Left lung (tissue), 4 donors: ENCODE measurements at regions not wholly inside any gene's neighbourhood (a gene's known extent, or its start where the extent isn't known, plus 50 kb on each side); places are given as distances from the start of the nearest gene placed in this dataset.

Source experiments
- ATAC-seq: fragments of 200-7000 bp; cut with Tn5 transposase; one replicate; pipeline ENCODE4 v1.9.1; 2020; ENCODE audit warnings: moderate library complexity
- DNase-seq, 4 donors: peaks; one replicate each; pipeline ENCODE4 v3.0.0-alpha.2; 2013 to 2020
- H3K27ac ChIP-seq, 2 donors: fragments of 200-600 bp; sonication (generic) in 1 of 2; one replicate each; pipeline versions ENCODE4 v1.5.0 to v1.8.0; 2020 to 2021
- H3K27me3 ChIP-seq, 2 donors: fragments of 200-600 bp; sonication (generic) in 1 of 2; one replicate each; pipeline versions ENCODE4 v1.5.0 to v1.8.0; 2020 to 2021
- H3K36me3 ChIP-seq, 2 donors: fragments of 200-600 bp; sonication (generic) in 1 of 2; one replicate each; pipeline versions ENCODE4 v1.5.0 to v1.8.0; 2020 to 2021
- H3K4me1 ChIP-seq, 2 donors: fragments of 200-600 bp; one replicate each; pipeline ENCODE4 v1.8.0; 2021
- H3K4me3 ChIP-seq, 2 donors: fragments of 200-600 bp; sonication (generic) in 1 of 2; one replicate each; pipeline versions ENCODE4 v1.5.0 to v1.8.0; 2020 to 2021; ENCODE audit warnings: mild to moderate bottlenecking in 1 of 2
- H3K9me3 ChIP-seq, 2 donors: fragments of 200-600 bp; sonication (generic) in 1 of 2; one replicate each; pipeline versions ENCODE4 v1.5.0 to v1.8.0; 2020 to 2021
- intact Hi-C, 2 donors: fragments of 100-400 bp; cut with DNase I; formaldehyde crosslinking; loops; one replicate each; pipeline versions ENCODE4 v1.11.2 to v1.14.2; 2022
- TF ChIP-seq, protein P1 (sequence below), 2 donors: fragments of 200-600 bp; sonication (generic) in 1 of 2; IDR thresholded peaks; one replicate each; pipeline versions ENCODE4 v1.5.0 to v1.8.0; 2021; ENCODE audit warnings: antibody characterized with exemption in 2 of 2
- donor health status: DM: no; HTN: yes; CAD: no.
- donor health status: DM: no; HTN: no; CAD: no.

DNA sequence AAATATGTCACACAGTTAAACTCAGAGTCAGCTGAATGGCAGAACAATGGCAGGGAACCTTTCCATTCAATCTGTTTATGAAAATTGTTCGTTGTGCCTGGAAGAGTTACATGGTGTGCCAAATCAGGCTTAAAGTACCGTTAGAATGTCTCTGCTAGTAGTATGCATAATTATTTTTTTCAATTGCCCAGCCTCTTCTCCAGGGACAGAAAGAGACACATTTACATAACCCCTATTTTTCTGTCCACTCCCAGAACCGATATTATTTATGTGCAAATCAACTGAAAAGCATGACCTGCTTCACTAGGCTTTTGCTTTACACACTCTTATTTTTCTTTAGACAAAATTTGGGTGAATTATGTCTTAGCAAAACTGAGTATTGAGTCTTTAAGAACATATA is 459.1 kb downstream of the EFNA5 start:
- intact Hi-C loops, result no loop called here
- Histone ChIP-seq H3K4me1 (no peaks in the 10 kb centered on the region), H3K27ac (no peak overlapping the region), H3K9me3 (no peaks in the 10 kb centered on the region), H3K4me3 (no peak overlapping the region), H3K36me3 (no peaks in the 10 kb centered on the region), H3K27me3 (no peaks in the 10 kb centered on the region)
- DNase-seq, result no peak
- no peak for ATAC-seq
- TF ChIP-seq, protein P1, sequence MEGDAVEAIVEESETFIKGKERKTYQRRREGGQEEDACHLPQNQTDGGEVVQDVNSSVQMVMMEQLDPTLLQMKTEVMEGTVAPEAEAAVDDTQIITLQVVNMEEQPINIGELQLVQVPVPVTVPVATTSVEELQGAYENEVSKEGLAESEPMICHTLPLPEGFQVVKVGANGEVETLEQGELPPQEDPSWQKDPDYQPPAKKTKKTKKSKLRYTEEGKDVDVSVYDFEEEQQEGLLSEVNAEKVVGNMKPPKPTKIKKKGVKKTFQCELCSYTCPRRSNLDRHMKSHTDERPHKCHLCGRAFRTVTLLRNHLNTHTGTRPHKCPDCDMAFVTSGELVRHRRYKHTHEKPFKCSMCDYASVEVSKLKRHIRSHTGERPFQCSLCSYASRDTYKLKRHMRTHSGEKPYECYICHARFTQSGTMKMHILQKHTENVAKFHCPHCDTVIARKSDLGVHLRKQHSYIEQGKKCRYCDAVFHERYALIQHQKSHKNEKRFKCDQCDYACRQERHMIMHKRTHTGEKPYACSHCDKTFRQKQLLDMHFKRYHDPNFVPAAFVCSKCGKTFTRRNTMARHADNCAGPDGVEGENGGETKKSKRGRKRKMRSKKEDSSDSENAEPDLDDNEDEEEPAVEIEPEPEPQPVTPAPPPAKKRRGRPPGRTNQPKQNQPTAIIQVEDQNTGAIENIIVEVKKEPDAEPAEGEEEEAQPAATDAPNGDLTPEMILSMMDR (IDR thresholded peaks at IDR 0.05), result no peak

DNA sequence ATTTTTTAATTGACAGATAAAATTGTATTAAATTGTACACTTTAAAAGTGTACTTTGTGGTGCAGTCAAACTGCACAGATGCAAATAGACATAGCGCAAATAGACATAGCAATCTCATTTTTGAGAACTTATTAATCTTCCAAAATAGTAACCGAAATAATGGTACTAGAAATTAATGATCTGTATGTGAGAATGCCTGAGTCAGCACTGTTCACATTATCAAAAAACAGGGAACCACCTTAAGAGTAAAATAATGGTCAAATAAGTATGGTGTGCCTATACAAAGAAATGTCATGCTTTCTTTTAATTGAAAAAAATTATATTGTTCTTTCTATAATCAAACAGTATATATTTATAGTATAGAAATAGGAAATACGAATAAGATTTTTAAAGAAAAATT is 461.9 kb downstream of the EFNA5 start:
- TF ChIP-seq, protein P1 (IDR thresholded peaks at IDR 0.05), result no peak

DNA sequence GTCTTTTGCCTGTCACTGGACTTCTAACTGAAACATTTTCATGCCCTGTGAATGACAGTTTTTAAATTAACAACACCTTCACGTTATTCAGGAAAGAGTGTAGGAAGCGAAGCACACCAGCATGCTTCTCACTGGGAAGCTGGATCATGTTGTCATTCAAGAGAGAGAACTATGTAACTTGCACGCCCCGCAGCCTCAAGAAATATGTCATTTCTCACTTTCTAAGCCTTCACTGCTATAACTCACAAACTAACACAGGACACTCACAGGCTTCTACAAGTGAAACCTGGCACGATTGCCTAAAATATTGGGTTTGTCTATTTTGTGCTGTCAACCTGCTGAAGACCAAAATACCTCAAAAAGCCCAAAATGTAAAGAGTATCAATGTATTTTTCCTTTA is 466.3 kb downstream of the EFNA5 start:
- Histone ChIP-seq H3K27me3 (no peaks in the 10 kb centered on the region), H3K27ac (no peak overlapping the region), H3K9me3 (no peaks in the 10 kb centered on the region), H3K4me3 (no peak overlapping the region), H3K4me1 (no peaks in the 10 kb centered on the region), H3K36me3 (no peaks in the 10 kb centered on the region)
- DNase-seq (no peak), ATAC-seq (no peak)
- TF ChIP-seq, protein P1 (IDR thresholded peaks at IDR 0.05), result no peak
- intact Hi-C loops, result no loop called here

More for the DNA sequence above, 461.9 kb downstream of the EFNA5 start:
- H3K27ac ChIP-seq, result no peak overlapping the region
- intact Hi-C loops, result no loop called here
- ATAC-seq, result no peak
- H3K9me3 ChIP-seq, result no peaks in the 10 kb centered on the region
- H3K27me3 ChIP-seq, result no peaks in the 10 kb centered on the region
- no peaks in the 10 kb centered on the region for H3K4me1 ChIP-seq
- no peak for DNase-seq
- H3K36me3 ChIP-seq, result no peaks in the 10 kb centered on the region
- H3K4me3 ChIP-seq, result no peak overlapping the region

DNA sequence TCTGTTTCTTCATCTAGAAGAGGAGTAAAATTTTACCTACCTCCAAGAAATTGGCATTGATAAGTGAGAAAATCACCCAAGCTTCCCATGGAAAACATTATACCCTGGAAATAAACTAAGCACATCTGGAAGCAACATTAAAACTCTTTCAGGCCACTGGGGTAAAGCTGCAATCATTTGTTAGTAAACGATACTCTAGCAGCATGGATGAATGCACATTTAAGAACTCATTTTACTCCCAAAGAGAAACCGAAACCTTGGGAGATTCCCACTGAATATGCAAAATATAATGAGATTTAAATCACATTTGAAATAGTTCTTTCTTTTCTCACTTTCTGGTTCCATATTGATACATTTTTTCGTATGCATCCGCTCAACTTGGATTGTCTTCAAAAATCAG is 467.5 kb downstream of the EFNA5 start:
- ATAC-seq (no peak), DNase-seq (no peak)
- Histone ChIP-seq H3K27me3 (no peaks in the 10 kb centered on the region), H3K4me3 (no peak overlapping the region), H3K27ac (no peak overlapping the region), H3K9me3 (no peaks in the 10 kb centered on the region), H3K4me1 (no peaks in the 10 kb centered on the region), H3K36me3 (no peaks in the 10 kb centered on the region)
- TF ChIP-seq, protein P1 (IDR thresholded peaks at IDR 0.05), result no peak
- intact Hi-C loops, result no loop called here

DNA sequence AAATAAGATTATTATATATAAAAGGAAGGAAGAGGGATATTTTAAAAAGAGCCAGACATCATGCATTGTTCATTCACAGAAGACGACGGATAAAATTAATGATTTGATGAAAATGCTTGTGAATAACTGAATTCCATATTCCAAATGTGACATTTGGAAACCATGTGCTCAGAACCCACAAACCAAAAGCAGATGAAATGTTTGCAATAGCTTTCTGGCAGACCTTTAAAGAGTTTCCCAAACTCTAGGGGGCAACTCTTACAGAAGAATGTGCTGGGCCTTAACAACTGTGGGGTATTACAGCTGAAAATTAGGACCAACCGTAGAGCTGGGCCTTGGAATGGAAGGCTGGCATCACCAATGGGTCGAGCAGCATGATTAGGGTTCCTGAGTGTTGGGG is 471.0 kb downstream of the EFNA5 start:
- H3K4me3 ChIP-seq, result no peak overlapping the region
- TF ChIP-seq, protein P1 (IDR thresholded peaks at IDR 0.05), result no peak
- H3K27me3 ChIP-seq, result no peaks in the 10 kb centered on the region
- H3K4me1 ChIP-seq, result no peaks in the 10 kb centered on the region
- H3K36me3 ChIP-seq, result no peaks in the 10 kb centered on the region
- ATAC-seq, result no peak
- no peak for DNase-seq
- no peaks in the 10 kb centered on the region for H3K9me3 ChIP-seq
- intact Hi-C loops, result no loop called here
- no peak overlapping the region for H3K27ac ChIP-seq
